Spleen (tissue), 11 donors: ENCODE measurements at regions not wholly inside any gene's neighbourhood (a gene's known extent, or its start where the extent isn't known, plus 50 kb on each side); places are given as distances from the start of the nearest gene placed in this dataset.
"Not testable (repeated sequence)": the region's sequence is repeated elsewhere in the genome, so short reads cannot be mapped to it uniquely, and the experiment has no call there.

Source experiments
- DNase-seq: peaks from one replicate; pipeline ENCODE4 v3.0.0-alpha.2; 2020
- H3K27ac ChIP-seq, 8 donors: fragments of 200-600 bp; sonication (generic) in 7 of 8; 1 replicate in 4 of 8; 2 replicates in 4 of 8; pipeline versions ENCODE4 v1.5.0 to v1.8.0; 2016 to 2021; ENCODE audit warnings: inconsistent platforms in 4 of 8, mild to moderate bottlenecking in 4 of 8, moderate library complexity in 1 of 8
- H3K27me3 ChIP-seq, 7 donors: fragments of 200-600 bp; sonication (generic) in 6 of 7; replicated peaks in 1 of 7; 1 replicate in 4 of 7; 2 replicates in 3 of 7; pipeline versions ENCODE4 v1.5.0 to v1.8.0; 2016 to 2021; ENCODE audit warnings: inconsistent platforms in 3 of 7, mild to moderate bottlenecking in 1 of 7
- H3K36me3 ChIP-seq, 6 donors: fragments of 200-600 bp; sonication (generic) in 5 of 6; 1 replicate in 4 of 6; 2 replicates in 2 of 6; pipeline versions ENCODE4 v1.5.0 to v1.8.0; 2016 to 2021; ENCODE audit warnings: inconsistent platforms in 2 of 6
- H3K4me1 ChIP-seq, 6 donors: fragments of 200-600 bp; sonication (generic) in 5 of 6; 1 replicate in 3 of 6; 2 replicates in 3 of 6; pipeline versions ENCODE4 v1.5.0 to v1.8.0; 2016 to 2021; ENCODE audit warnings: inconsistent platforms in 3 of 6
- H3K4me3 ChIP-seq, 8 donors: fragments of 200-600 bp; sonication (generic) in 7 of 8; 1 replicate in 4 of 8; 2 replicates in 4 of 8; pipeline versions ENCODE4 v1.5.0 to v1.8.0; 2016 to 2021; ENCODE audit warnings: inconsistent platforms in 4 of 8, mild to moderate bottlenecking in 4 of 8, moderate library complexity in 2 of 8
- H3K9me3 ChIP-seq, 8 donors: fragments of 200-600 bp; sonication (generic) in 7 of 8; 1 replicate in 4 of 8; 2 replicates in 4 of 8; pipeline versions ENCODE4 v1.5.0 to v1.8.0; 2016 to 2021; ENCODE audit warnings: inconsistent platforms in 4 of 8
- POLR2A ChIP-seq, 3 donors: fragments of 450-650 bp; IDR thresholded peaks; one replicate each; pipeline ENCODE4 v1.5.1; 2017; ENCODE audit warnings: antibody characterized with exemption in 3 of 3, mild to moderate bottlenecking in 1 of 3
- POLR2AphosphoS5 ChIP-seq, 3 donors: sonication (generic); formaldehyde crosslinking; IDR thresholded peaks; one replicate each; pipeline ENCODE4 v1.5.1; 2017; ENCODE audit warnings: antibody characterized with exemption in 3 of 3
- WGBS, 5 donors: extraction: QIAGEN DNeasy Blood & Tissue Kit in 3 of 5; methylation state at CpG; one replicate each; pipeline versions ENCODE4 v1.1.5 to v1.1.7; 2013 to 2018; 5-methylcytosine and 5-hydroxymethylcytosine counted together
- intact Hi-C: fragments of 100-400 bp; cut with DNase I; formaldehyde crosslinking; loops from one replicate; pipeline ENCODE4 v1.15.0; 2023; ENCODE audit warnings: low total_unique reads
- TF ChIP-seq, protein P1 (sequence below), 11 experiments: fragments of 200-600 bp in 7 of 11; fragments of 450-650 bp in 4 of 11; sonication (generic) in 4 of 11; IDR thresholded peaks in 8 of 11; conservative IDR thresholded peaks in 3 of 11; 1 replicate in 7 of 11; 2 replicates in 4 of 11; pipeline versions ENCODE4 v1.4.0 to v1.8.0; 2016 to 2021; ENCODE audit warnings: antibody characterized with exemption in 11 of 11, inconsistent platforms in 4 of 11, mild to moderate bottlenecking in 1 of 11
- donor health status: healthy with polysubstance abuse.
- donor health status: DM: no; HTN: no; CAD: no; lungs with moderate emphysema.
- donor health status: DM: no; HTN: no; CAD: no.
- donor health status: Bipolar disorder and iron deficiency.
- donor health status: healthy.
- donor health status: DM: no; HTN: no; CAD: no.
- donor health status: DM: yes; HTN: yes; CAD: no.

DNA sequence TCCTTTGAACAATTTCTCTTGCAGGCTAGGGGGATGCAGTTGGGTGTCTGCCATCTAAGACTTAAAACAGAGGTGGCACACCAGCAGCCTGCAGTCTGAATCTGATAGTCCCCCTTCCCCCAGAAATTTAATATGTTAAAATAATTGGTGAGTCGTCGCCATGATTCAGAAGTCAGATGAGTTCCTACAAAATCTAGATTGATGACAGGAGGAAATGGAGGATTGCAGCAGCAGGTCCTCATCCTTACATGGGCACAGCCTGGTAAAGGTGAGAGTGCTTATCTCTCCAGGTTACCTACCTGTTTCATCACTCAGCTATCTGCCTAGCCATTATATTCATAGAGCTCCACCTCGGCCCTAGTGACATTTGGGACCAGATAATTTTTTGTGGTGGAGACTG is 112.3 kb downstream of the PCSK1 start:
- TF ChIP-seq POLR2AphosphoS5 (IDR thresholded peaks at IDR 0.05) (no peak), POLR2A (IDR thresholded peaks at IDR 0.05) (no peak)
- TF ChIP-seq, protein P1, sequence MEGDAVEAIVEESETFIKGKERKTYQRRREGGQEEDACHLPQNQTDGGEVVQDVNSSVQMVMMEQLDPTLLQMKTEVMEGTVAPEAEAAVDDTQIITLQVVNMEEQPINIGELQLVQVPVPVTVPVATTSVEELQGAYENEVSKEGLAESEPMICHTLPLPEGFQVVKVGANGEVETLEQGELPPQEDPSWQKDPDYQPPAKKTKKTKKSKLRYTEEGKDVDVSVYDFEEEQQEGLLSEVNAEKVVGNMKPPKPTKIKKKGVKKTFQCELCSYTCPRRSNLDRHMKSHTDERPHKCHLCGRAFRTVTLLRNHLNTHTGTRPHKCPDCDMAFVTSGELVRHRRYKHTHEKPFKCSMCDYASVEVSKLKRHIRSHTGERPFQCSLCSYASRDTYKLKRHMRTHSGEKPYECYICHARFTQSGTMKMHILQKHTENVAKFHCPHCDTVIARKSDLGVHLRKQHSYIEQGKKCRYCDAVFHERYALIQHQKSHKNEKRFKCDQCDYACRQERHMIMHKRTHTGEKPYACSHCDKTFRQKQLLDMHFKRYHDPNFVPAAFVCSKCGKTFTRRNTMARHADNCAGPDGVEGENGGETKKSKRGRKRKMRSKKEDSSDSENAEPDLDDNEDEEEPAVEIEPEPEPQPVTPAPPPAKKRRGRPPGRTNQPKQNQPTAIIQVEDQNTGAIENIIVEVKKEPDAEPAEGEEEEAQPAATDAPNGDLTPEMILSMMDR (IDR thresholded peaks at IDR 0.05 in 8 of 11, conservative IDR thresholded peaks at IDR 0.05 in 3 of 11) = no peak
- Histone ChIP-seq H3K27me3 (no peaks in the 10 kb centered on the region), H3K9me3 (no peaks in the 10 kb centered on the region), H3K36me3 (no peaks in the 10 kb centered on the region), H3K27ac (no peak overlapping the region), H3K4me1 (no peaks in the 10 kb centered on the region), H3K4me3 (no peak overlapping the region)
- 95 to 97% (median 97%) methylated on average over 3 of the region's 3 CpGs for WGBS, 5 donors
- intact Hi-C loops = no loop called here
- no peak for DNase-seq

GRCh38 chr5:96319981-96320739 is 112.9 kb downstream of the PCSK1 start:
- H3K9me3 ChIP-seq, H3K27me3 ChIP-seq, H3K36me3 ChIP-seq, DNase-seq, H3K27ac ChIP-seq, H3K4me1 ChIP-seq, H3K4me3 ChIP-seq, intact Hi-C loops: not testable (repeated sequence)
- WGBS, 5 donors = 89 to 93% (median 92%) methylated on average over 10 to 11 of the region's 11 CpGs

GRCh38 chr5:96318569-96319110 is 114.4 kb downstream of the PCSK1 start:
- H3K9me3 ChIP-seq = no peaks in the 10 kb centered on the region
- H3K4me1 ChIP-seq = no peaks in the 10 kb centered on the region
- intact Hi-C loops = no loop called here
- WGBS, 5 donors = 89 to 100% (median 92%) methylated on average over 1 of the region's 1 CpG
- no peak overlapping the region for H3K27ac ChIP-seq
- H3K27me3 ChIP-seq = no peaks in the 10 kb centered on the region
- no peak overlapping the region for H3K4me3 ChIP-seq
- H3K36me3 ChIP-seq = no peaks in the 10 kb centered on the region
- TF ChIP-seq POLR2A (IDR thresholded peaks at IDR 0.05) (no peak), POLR2AphosphoS5 (IDR thresholded peaks at IDR 0.05) (no peak)
- TF ChIP-seq, protein P1 (IDR thresholded peaks at IDR 0.05 in 8 of 11, conservative IDR thresholded peaks at IDR 0.05 in 3 of 11) = no peak
- no peak for DNase-seq

DNA sequence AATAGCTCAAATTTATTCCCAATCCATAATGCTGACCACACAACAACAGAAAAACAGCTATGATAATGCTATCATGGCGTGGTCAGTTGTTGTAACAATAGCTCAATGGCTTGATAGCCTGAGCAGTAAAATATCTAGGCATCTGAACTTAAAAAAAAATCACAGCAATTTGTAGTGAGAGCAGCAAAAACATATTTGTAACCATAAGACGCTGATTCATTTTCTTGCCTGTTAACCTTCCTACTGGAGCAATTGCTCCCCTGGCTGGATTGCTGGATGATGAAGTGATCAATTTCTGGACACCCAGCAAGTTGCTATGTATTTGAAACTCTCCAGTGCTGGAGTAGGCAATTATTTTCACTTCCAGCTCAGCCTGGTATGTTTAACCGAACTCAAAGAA is 115.1 kb downstream of the PCSK1 start:
- Histone ChIP-seq H3K27ac (no peak overlapping the region), H3K36me3 (no peaks in the 10 kb centered on the region), H3K9me3 (no peaks in the 10 kb centered on the region), H3K4me1 (no peaks in the 10 kb centered on the region), H3K4me3 (no peak overlapping the region), H3K27me3 (no peaks in the 10 kb centered on the region)
- no peak for TF ChIP-seq POLR2AphosphoS5 (IDR thresholded peaks at IDR 0.05)
- TF ChIP-seq POLR2A (IDR thresholded peaks at IDR 0.05) = no peak
- TF ChIP-seq, protein P1 (IDR thresholded peaks at IDR 0.05 in 8 of 11, conservative IDR thresholded peaks at IDR 0.05 in 3 of 11) = no peak
- DNase-seq = no peak
- intact Hi-C loops = no loop called here
- 84 to 95% (median 86%) methylated on average over 3 of the region's 3 CpGs for WGBS, 5 donors
